Kidney glomerular epithelial cell (primary cell): ENCODE measurements at regions not wholly inside any gene's neighbourhood (a gene's known extent, or its start where the extent isn't known, plus 50 kb on each side); places are given as distances from the start of the nearest gene placed in this dataset.

ENCODE experiments used
- DNase-seq: peaks from one replicate; lab custom pipeline; 2025; lab: John Stamatoyannopoulos, UW

- DNase-seq: no peak
Measured at GRCh38 chr6:95071464-95071863, 505.9 kb upstream of the MANEA start.

DNA sequence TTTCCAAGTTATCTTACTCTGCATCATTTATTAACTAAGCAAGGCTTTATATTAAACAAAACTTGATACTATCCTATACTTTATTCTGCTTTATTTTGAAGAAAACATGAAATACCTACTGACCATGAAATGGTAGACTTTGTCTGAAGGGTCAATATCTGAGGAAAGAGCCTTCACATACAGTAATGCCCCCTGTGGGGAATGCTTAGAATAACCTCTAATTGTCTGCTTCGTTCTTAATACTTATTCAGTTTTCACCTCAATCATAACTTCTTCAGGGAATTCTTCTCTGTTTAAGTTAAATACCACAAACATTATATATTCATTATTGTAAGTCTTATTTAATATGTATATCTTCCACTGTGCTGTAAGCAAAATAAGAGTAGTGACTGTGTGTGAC lies 498.9 kb upstream of the MANEA start:
- DNase-seq: no peak

- DNase-seq: no peak
Measured at GRCh38 chr6:95081231-95081630, 496.1 kb upstream of the MANEA start.

DNA sequence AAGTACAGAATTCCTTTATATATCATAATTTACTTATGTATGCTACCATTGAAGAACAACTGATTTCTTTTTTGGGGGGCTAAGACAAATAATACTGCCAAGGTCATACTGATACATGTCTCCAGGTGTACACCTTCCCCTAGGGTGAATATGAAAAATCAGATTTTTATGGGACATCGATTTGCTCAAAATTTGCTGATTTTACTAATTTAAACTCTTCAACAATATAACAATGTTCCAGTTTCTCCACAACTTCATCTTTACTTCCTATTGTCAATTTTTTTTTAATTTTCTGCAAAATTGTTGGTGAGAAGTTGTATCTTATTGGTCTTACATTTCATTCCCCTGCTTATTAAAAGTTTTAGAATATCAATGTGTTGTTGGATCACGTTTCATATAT lies 495.4 kb upstream of the MANEA start:
- DNase-seq: no peak

- DNase-seq: no peak
Measured at GRCh38 chr6:95083506-95083905, 493.8 kb upstream of the MANEA start.

GRCh38 chr6:95084867-95085266 lies 492.5 kb upstream of the MANEA start:
- no peak for DNase-seq

- peak; percentile 79 for DNase-seq
Measured at GRCh38 chr6:95087394-95088097, 489.8 kb upstream of the MANEA start.

DNA sequence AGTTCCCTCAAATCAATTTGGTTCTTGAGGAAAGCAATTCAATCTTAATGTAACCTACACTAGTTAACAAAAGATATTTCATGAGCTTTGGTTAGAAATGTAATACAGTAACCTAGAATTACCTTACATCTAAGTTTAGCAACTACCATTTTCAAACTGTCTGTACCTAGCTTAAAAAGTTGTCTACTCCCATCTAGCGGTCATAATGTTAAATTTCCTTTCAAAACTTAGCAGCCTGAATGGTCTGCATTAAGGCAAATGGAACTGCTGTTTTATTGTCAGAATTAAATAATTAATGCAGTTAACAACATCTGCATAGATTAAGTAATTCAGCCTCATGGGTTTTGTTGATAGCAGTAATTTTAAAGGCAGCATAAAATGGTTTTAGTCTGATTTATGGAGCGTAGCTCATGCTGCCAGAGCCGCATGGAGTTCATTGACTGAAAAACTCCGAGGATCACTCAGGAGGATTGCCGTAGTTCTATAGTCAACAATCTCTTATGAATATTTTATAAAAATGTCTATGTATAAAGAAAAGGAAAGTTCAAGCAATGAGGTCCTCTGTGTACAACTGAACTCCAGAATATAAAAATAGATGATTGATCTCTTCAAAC lies 485.4 kb upstream of the MANEA start:
- peak; percentile 78 for DNase-seq

DNA sequence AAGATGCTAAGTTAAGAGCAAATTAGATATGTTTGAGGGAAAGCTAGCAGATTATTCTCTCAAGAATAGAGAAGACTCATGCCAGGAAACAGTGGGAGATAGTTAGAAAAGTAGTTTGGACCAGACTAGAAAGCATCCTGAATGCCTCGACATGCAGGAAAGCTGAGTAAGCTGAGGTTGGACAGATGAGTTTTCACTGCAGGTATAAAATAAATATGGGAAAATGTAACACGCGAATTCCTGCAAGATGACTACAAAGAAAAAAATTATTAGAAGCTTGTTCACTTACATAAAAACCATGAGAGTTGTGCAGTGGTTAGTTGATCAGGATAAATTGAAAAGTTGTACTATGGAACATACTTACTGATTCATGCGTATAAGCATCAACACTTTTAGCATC lies 484.2 kb upstream of the MANEA start:
- no peak for DNase-seq

DNA sequence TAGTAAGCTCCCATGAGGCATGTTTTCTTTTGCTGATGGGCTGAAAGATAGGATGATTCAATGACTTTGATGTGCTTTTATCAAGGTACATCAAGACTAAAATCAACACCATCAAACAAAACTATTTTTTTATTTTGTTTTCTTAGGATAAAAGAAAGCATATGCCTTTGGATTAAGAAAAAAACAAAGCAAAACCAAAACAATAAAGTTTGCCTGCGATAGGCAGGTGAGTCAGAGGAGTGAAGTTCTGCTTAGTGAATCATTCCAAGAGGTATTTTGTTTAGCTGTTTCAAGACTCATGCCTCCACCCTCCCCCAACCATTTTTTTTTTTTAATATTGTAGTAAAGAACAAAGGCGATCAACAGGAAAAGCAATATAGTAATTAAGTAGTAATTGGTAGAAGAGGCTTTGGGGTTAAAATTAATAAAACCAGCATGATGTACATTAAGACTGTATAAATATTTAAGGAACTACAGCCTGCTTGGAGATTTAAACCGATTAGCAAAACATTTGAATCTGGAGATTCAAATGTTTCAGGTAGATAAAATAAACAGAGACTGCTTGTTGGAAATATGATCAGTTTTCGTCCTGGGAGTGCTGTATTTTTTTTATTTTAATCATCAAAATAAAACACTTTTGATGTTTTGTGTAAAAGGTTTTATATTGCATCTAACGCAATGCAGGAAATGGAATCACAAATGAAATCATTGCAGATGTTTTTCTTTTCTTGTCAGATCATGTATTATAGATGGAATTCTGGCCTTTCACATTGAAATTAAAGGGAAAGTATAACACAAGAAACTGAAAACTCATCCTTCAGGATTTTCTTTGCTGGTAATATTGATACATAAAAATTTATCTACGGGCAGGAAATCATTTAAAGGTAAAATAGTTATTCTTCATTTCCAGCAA lies 482.3 kb upstream of the MANEA start:
- peak; percentile 82 for DNase-seq

GRCh38 chr6:95095855-95096254 lies 481.5 kb upstream of the MANEA start:
- no peak for DNase-seq

DNA sequence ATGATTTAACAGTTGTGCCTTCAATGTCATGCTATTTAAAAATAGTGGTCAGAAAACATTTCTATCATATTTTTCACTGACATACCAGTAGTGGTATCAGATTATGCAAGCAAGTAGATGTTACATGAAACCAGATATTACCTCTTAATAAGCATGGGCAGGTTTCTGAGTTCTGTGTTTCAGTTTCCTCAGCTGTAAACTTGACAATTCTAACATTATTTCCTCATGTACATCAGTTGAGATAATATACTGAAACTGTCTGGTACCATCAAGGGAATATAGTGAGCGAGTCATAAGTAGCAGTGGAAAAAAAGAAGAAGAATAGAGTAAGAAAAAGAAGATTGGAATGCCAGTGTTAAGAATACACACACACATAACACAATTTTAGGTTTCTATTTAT lies 477.9 kb upstream of the MANEA start:
- no peak for DNase-seq

DNA sequence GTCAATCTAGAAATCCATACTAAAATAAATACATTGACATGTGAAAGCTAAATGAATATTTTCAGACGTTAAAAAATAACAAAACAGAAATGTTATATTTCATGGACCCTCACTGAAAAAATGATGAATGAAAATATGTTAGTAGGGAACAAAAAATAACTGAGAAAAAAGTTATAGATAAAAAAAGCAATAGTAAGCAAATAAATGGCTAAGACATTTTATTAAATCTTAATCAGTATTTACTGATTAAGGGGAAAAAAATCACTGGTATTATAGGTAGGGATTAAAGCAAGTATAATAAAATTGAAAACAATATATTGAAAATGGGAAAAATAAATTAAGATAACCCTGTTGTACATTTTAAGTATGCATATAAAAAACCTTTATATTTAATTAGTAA lies 468.1 kb upstream of the MANEA start:
- no peak for DNase-seq

DNA sequence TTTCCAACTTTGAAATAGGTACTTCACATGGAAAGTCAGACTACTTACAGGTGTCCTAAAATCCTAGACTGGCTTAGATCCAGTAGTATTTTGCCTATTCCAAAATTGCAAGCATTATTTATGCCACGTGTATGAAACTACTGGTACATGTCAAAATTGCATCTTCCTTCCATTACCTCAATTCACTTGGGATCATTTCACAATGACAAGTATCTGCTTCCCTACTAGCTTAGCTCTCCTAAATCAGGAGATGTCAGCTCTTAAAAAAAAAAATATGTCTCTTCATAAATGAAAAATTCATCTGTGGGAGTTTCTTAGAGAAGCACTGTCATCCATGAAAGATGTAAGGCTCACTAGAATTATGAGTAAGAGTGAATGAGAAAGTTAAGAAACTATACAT lies 466.6 kb upstream of the MANEA start:
- no peak for DNase-seq

GRCh38 chr6:95117236-95117635 lies 460.1 kb upstream of the MANEA start:
- no peak for DNase-seq

- DNase-seq: no peak
Measured at GRCh38 chr6:95119927-95120326, 457.4 kb upstream of the MANEA start.

GRCh38 chr6:95120984-95121383 lies 456.4 kb upstream of the MANEA start:
- DNase-seq: no peak

GRCh38 chr6:95127261-95127660 lies 450.1 kb upstream of the MANEA start:
- DNase-seq: no peak

GRCh38 chr6:95128439-95128838 lies 448.9 kb upstream of the MANEA start:
- DNase-seq: no peak

GRCh38 chr6:95128947-95129346 lies 448.4 kb upstream of the MANEA start:
- no peak for DNase-seq

- no peak for DNase-seq
Measured at GRCh38 chr6:95133578-95133977, 443.8 kb upstream of the MANEA start.

DNA sequence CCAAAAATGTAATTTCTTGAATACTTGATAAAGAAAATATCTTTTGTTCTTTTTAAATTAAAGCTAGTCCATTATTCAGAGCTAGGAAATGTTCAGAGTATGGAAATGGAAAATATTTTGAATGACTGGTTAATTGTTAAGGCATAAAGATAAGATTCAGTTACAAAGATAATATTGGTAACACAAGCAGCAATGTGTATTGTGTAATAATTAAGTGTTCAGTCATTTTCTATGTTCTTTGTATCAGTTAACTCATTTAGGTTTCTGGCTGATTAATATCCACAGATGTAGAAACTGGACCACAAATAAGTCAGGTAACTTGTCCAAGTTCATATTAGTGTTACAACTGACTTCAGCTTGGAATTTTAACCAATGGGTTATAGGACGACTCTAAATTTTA lies 442.2 kb upstream of the MANEA start:
- DNase-seq: no peak

DNA sequence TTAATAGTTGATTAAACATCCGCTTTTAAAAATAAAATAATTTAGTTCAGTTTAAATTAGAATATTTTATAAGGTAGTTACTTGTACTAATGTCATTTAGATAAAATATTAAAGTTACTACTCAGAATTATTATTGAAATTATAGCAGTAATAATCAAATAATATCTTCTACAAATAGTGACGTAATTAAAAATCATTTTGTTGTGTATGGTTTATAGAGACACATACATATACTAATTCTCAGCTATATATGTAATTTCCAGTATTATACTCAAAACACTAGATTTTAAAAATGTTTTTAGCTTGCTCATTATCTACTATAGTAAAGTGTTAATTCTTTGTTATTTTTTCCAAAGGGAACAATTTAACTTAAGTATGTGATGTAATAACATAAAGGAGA lies 435.2 kb upstream of the MANEA start:
- DNase-seq: no peak
